ENCODE measurements at regions not wholly inside any gene's neighbourhood (a gene's known extent, or its start where the extent isn't known, plus 50 kb on each side); places are given as distances from the start of the nearest gene placed in this dataset.

DNA sequence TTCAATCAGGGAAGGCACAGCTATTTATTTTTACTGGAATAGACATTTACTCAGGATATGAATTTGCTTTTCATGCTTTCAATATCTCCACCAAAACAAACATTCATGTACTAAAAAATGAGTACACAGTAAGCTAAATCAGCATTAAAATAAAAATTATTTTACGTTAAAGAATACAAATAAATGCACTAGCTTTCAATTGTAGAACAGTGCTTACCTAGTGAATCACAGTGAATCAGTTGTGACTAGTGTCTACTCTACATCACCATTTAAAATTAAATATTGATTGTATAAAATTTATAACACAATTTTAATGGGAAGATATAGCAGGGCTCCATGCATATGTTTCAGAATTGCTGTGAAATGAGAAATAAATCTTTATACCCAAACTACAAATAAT lies 929.6 kb upstream of the ATXN8OS start:
- TF ChIP-seq, protein P1, sequence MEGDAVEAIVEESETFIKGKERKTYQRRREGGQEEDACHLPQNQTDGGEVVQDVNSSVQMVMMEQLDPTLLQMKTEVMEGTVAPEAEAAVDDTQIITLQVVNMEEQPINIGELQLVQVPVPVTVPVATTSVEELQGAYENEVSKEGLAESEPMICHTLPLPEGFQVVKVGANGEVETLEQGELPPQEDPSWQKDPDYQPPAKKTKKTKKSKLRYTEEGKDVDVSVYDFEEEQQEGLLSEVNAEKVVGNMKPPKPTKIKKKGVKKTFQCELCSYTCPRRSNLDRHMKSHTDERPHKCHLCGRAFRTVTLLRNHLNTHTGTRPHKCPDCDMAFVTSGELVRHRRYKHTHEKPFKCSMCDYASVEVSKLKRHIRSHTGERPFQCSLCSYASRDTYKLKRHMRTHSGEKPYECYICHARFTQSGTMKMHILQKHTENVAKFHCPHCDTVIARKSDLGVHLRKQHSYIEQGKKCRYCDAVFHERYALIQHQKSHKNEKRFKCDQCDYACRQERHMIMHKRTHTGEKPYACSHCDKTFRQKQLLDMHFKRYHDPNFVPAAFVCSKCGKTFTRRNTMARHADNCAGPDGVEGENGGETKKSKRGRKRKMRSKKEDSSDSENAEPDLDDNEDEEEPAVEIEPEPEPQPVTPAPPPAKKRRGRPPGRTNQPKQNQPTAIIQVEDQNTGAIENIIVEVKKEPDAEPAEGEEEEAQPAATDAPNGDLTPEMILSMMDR (IDR thresholded peaks at IDR 0.05), result no peak
- TF ChIP-seq POLR2A (IDR thresholded peaks at IDR 0.05) (no peak), EP300 (IDR thresholded peaks at IDR 0.05) (no peak)

Data from upper lobe of left lung (tissue), 4 donors.